ENCODE measurements at regions not wholly inside any gene's neighbourhood (a gene's known extent, or its start where the extent isn't known, plus 50 kb on each side); places are given as distances from the start of the nearest gene placed in this dataset.

DNA sequence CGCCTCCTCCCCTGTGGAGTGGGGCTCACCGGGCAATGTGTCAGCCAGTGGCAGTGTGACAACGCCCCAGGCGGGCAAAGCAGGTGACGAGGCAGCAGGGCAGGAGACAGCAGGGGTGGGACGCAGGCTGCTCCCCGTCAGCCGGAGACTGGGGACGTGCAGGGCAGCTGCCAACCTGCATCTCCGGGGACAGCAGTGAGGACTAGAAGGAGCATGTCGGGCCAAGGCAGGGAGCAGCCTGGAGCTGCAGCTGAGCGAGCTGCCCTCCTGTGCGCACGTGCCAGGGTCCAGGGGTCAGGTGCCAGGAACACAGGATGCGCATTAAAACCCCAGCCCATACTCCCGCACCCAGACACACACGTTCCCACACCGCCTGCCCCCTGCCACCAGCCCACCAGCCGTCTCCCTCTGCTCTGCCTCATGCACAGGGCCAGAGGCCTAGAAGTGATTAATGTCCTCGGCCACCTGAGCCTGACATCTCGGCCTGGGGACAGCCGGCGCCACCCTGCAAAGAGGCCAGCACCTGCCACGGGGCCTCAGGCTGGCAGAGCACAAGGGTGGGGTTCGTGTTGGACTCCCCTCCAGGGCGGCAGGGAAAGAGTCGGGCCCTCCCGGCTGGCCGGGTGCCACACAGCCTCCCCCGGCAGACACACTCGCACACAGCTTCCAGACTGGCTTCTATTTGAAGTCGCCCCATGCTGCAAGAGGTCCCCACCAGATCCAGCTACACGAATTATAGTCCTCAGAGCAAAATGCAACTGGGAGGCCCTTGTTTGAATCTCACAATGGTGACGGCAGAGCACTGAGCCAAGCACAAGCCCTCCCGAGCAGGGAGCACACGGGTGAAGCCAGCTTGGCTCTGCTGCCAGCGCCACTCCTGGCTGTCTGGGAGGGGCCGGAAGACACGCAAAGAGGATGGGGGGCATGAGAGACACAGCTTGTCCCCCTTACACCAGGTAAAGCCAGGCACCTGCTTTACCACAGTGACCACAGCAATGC lies 90.4 kb downstream of the RBFOX3 start:
- no peak for DNase-seq

DNA sequence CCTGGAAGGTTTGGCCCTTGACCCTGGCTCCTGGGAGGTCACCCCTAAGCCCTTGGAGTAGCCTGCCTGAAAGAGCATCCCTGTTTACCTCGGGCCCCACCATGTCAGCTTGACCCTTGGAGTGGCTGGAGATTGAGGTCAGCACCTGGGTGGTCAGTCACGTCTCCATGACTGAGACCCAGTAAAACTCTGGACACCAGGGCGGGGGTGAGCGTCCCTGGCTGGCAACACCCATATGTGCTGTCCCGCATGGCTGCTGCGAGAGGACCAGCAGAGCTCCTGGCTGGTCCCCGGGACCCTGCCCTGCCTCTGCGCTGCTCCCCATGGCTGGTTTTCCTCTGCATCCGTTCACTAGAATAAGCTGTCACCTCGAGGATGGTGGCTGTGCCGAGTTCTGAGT lies 91.2 kb downstream of the RBFOX3 start:
- DNase-seq = no peak

- DNase-seq = no peak
Measured at GRCh38 chr17:79518585-79519523, 92.0 kb downstream of the RBFOX3 start.

GRCh38 chr17:79517827-79518584 lies 92.8 kb downstream of the RBFOX3 start:
- no peak for DNase-seq

DNA sequence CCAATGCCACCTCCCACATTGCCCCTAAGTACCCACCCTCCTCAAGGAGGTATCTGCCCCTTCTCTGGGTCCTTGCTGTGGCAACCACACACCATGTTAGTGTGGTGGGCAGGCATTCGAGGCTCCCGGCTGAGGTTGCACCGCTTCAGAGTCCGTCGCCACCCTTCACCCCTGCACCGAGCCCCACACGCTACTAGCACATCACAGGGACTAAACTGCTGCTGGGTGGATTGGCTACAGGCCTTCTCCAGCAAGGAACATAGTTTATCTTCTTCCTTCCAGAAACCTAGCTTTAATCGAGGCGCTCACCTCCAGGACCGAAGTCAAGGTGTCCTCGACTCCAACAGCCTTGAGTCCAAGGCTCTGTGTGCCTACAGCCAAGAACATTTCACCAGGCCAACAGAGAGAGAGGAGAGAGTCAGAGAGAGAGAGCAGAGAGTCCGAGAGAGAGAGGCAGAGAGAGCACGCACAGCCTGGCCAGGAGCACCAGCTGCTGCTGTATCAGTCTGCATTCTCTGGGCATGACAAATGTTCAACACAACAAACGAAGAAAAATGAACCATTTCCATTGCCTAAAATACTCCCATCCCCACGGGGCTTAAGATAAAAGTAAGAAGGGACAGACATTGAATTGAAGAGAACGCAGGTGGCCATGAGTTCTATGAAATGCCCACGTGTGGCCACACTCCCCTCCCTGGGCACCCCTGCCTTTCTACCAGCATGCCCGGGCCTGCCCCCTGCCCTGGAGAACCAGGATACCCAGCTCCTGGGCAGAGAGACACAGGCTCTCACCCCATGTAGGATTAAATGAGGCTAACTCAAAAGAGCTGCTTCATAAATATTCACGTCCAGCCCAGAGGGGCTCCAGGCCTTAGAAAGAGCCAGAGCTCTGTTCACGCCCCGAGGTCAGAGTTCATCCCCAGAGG lies 94.9 kb downstream of the RBFOX3 start:
- DNase-seq = no peak

GRCh38 chr17:79515110-79515509 lies 95.7 kb downstream of the RBFOX3 start:
- no peak for DNase-seq

DNA sequence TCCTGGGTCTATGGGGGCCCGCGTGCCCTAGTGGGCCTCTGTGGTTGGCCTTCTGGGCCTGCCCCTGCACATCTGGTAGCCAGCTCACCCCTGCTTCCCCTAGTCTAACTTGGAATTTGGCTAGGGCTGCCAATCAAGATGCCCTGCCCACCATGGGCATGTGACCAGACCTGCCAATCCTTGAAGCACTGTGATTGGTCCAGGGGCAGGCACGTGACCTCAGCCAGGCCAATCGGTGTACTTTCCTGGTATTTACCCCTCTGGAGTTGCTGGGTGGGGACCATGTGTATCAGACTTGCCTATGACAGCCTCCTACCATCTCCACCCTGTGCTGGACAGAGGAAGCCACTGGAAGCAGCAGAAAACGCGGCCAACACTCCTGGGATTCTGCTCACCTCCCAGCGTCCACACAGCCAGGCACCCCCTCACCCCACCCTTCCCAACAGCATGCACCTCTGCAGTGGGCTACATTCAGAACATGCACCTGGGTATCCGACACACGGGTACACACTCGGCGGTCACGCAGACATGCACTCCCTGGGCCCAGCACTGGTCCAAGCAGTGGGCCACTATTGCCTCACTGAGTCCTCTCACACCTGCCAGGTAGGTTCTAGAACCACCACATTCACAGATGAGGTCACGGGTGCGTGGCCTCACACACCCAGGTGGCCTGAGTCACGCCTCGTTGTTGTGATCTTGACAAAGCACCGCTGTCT lies 96.9 kb downstream of the RBFOX3 start:
- no peak for DNase-seq

- DNase-seq = no peak
Measured at GRCh38 chr17:79513206-79513605, 97.6 kb downstream of the RBFOX3 start.

GRCh38 chr17:79511471-79511870 lies 99.4 kb downstream of the RBFOX3 start:
- DNase-seq = no peak

- no peak for DNase-seq
Measured at GRCh38 chr17:79510071-79510470, 100.8 kb downstream of the RBFOX3 start.

DNA sequence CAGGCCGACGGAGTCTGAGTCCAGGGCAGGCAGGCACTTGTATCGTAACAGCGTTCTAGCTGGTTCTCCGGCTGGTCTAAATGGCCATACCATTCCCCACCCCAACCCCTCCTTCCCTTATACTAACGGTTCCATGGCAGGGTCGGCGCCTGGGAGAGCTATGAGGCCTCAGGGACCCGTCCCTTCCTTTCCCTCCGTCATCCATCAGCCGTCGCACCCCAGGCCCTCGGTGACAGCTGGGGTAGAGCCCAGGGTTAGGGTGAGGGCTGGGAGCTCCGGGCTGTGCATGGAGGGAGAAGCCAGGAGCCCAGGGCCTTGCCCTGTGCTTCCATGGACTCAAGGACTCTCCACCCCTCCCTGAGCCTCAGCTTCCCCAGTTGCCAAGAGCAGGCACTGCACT lies 101.4 kb downstream of the RBFOX3 start:
- no peak for DNase-seq

- DNase-seq = no peak
Measured at GRCh38 chr17:79509008-79509407, 101.8 kb downstream of the RBFOX3 start.

DNA sequence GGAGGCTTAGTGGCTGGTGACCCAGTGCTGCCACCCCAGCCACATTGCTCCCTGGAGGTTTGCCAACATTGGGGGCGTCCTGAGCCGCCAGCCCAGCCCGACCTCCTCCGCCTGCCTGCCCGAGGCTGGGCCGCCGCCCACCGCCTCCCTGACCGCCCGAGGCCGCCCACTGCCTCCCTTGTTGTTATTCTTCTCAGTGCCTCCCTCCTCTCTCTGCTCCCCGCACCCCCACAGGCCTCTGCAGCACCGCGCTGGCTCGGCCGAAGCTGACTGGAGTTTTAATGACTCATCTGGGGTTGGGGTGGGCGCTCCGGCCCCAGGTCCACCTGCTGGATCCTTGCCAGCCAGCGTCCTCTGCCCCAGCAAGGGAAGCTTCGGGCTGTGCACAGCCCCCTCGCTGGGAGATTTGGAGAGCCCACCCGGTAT lies 102.5 kb downstream of the RBFOX3 start:
- no peak for DNase-seq

- no peak for DNase-seq
Measured at GRCh38 chr17:79506955-79507354, 103.9 kb downstream of the RBFOX3 start.

DNA sequence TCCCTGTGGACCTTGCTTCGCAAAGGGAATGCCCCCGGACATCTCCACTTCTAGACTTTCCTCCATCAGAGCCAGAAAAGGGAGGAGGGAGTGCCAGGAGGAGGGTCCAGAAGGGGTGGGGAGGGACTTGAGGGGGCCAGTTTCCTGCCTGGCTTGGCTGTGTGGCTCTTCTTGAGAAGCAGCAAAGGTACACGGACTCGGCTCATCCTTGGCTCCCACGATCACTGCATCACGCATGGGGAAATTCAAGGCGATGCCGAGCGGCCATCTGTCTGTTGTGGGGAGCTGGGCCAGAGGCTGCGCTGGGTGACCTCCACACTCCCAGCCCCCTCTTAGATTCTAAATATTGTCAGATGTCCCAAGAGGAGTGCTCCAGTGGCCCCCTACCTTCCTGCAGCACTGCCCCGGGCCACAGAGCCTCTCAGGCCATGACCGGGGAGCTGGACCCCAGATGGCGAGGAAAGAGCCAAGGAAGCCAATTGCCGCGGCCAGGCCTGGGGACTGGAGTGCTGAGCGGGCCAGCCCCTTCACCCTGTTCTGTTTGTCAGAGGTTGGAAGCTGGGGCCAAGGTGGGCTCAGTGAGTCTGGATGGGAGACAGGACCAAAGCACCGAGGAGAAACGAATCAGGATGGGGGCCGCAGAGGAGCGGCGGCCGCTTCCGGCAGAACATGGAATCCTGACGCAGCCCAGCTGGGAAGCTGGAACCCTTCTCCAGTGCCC lies 104.5 kb downstream of the RBFOX3 start:
- DNase-seq = no peak

DNA sequence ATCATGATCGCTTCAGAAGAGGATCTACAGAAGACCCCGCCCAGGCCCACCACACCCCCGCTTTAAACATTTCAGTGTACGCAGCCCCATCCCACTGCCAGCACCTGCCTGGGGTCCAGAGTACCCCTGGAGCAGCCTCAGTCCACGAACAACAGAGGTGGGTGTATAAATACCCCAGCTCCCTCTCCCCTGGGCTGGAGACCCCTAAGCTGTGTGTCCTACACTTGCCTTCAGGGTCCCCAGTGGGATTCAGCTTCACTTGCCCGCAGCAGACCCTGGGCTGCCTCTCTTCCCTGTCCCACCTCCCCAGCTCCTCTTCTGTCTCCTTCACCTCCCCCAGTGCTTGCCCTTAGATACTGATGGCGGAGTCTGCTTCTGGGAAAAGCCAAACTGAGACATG lies 105.7 kb downstream of the RBFOX3 start:
- DNase-seq = no peak

GRCh38 chr17:79504181-79504605 lies 106.7 kb downstream of the RBFOX3 start:
- no peak for DNase-seq

GRCh38 chr17:79503126-79503839 lies 107.6 kb downstream of the RBFOX3 start:
- DNase-seq = no peak

DNA sequence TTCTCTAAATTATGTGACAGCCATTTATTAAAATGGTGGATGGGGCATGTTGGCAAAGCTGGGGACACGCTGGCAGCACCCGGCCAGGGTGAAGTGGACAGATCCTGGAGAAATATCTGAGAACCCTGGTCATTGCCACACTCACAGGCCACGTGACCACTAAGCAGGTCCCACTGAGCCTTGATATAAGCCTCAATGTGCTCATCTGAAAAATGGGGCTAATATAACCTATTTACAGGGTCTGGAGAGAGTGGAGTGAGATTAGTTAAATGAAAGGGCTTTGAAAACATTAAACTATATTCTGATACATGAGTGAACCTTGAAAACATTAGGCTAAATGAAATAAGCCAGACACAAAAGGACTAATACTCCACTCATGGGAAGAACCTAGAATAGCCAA lies 108.9 kb downstream of the RBFOX3 start:
- no peak for DNase-seq
